ENCODE measurements at regions not wholly inside any gene's neighbourhood (a gene's known extent, or its start where the extent isn't known, plus 50 kb on each side); places are given as distances from the start of the nearest gene placed in this dataset.

DNA sequence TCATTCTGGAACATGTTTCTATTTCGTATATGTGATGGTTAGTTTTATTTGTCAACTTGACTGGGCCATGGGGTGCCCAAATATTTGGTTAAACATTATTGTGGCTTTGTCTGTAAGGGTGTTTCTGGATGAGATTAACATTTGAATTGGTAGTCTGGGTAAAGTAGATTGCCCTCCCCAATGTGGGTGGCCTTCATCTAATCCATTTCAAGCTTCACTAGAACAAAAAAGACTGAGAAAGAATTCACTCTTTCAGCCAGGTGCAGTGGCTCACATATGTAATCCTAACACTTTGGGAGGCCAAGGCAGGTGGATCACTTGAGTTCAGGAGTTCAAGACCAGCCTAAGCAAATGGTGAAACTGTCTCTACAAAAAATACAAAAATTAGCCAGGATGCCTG is 55.7 kb upstream of the TANC1 start:
- no peak for DNase-seq (ENCODE audit: low read depth)
- TF ChIP-seq, protein P1, sequence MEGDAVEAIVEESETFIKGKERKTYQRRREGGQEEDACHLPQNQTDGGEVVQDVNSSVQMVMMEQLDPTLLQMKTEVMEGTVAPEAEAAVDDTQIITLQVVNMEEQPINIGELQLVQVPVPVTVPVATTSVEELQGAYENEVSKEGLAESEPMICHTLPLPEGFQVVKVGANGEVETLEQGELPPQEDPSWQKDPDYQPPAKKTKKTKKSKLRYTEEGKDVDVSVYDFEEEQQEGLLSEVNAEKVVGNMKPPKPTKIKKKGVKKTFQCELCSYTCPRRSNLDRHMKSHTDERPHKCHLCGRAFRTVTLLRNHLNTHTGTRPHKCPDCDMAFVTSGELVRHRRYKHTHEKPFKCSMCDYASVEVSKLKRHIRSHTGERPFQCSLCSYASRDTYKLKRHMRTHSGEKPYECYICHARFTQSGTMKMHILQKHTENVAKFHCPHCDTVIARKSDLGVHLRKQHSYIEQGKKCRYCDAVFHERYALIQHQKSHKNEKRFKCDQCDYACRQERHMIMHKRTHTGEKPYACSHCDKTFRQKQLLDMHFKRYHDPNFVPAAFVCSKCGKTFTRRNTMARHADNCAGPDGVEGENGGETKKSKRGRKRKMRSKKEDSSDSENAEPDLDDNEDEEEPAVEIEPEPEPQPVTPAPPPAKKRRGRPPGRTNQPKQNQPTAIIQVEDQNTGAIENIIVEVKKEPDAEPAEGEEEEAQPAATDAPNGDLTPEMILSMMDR (conservative IDR thresholded peaks at IDR 0.05; ENCODE audit: low read depth, low read length), result no peak
- H3K4me3 ChIP-seq (ENCODE audit: low read depth, low read length), result no peak overlapping the region

DNA sequence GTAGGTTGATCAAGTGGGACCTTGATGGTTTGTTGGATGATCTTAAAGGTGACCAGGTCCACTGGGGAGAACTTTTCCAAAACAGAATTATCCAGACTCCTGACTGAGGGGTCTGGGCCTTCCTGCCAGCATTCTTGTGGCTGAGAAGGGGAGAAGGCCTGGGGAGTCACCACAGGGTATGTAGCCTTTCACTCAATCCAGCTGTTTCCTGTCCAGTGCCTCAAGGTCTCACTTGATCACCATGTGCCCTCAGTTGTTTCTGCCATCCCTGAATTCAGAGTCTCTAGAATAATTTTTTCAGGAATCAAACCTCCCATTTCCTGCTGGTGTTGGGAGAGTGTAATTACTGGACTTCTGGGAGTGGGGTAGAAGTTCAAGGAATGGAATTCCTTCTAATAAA is 54.4 kb upstream of the TANC1 start:
- TF ChIP-seq, protein P1 (conservative IDR thresholded peaks at IDR 0.05; ENCODE audit: low read depth, low read length), result no peak
- DNase-seq (ENCODE audit: low read depth), result no peak
- H3K4me3 ChIP-seq (ENCODE audit: low read depth, low read length), result no peak overlapping the region

DNA sequence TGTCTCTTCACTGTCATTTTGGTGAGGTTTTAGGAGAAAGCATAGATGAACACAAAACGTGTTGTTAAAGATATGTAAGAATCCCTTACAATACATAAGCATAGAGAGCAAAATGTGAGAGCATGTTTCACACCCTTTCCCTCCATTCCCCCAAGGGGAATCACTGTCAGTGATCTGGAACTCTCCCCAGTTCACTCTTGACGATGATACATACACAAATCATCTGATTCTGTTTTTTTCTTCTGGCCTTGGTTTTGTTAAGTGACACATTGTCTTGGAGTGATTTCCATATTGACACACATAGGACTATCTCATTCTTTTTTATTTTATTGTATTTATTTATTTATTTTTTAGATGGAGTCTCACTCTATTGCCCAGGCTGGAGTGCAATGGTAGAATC is 53.7 kb upstream of the TANC1 start:
- TF ChIP-seq, protein P1 (conservative IDR thresholded peaks at IDR 0.05; ENCODE audit: low read depth, low read length), result no peak
- no peak for DNase-seq (ENCODE audit: low read depth)
- no peak overlapping the region for H3K4me3 ChIP-seq (ENCODE audit: low read depth, low read length)

DNA sequence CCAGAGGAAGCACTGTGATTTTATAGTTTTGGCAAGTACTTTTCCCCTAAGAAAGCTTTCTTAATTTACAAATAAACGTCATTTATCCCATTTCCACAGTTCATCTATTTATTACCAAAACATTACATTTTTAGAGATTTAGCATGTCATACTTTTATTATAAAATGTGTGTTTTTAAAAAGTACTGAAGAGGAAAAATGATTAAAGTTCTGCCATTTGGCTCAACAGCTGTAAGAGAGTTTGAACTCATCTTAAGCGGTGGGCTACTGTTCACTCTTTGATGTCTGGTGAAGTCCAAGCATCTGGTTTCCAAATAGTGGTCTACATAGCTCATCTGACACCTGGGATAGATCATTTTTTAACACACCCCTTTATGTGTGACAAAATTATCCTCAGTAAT is 51.3 kb upstream of the TANC1 start:
- no peak overlapping the region for H3K4me3 ChIP-seq (ENCODE audit: low read depth, low read length)
- TF ChIP-seq, protein P1 (conservative IDR thresholded peaks at IDR 0.05; ENCODE audit: low read depth, low read length), result no peak
- DNase-seq (ENCODE audit: low read depth), result no peak

DNA sequence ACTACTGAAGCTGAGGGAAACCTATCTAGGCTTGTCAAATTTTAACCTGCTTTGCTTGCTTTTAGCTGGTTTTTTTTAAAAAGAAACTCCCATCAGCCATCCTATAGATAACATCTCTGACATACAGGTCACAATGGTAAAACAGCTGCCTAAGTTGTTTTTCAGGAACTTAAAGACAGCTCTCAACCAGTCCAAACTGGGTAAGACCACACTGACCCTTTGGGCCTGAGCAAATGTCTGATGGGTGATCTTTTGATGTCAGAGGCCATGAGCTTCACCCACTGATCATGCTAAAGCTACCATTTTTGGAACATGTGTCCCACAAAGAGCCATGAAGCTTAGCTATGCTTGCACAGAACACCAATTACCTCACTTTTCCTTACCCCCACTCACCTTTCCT is 50.0 kb upstream of the TANC1 start:
- no peak for DNase-seq (ENCODE audit: low read depth)
- TF ChIP-seq, protein P1 (conservative IDR thresholded peaks at IDR 0.05; ENCODE audit: low read depth, low read length), result no peak
- no peak overlapping the region for H3K4me3 ChIP-seq (ENCODE audit: low read depth, low read length)

Data from choroid plexus epithelial cell (primary cell).